HUES48 (cell line): ENCODE measurements at regions not wholly inside any gene's neighbourhood (a gene's known extent, or its start where the extent isn't known, plus 50 kb on each side); places are given as distances from the start of the nearest gene placed in this dataset.
A peak's percentile ranks its signal among the peaks of the same experiment; 100 is the strongest.

Source experiments
- H3K27ac ChIP-seq: one replicate; pipeline ENCODE4 v1.7.0; 2013; ENCODE audit warnings: low read depth, low read length, inconsistent platforms
- H3K27me3 ChIP-seq: 2 replicates; pipeline ENCODE4 v1.6.1; 2013; ENCODE audit warnings: mild to moderate bottlenecking, low read length; ENCODE audit not compliant: control insufficient read depth, insufficient read depth
- H3K36me3 ChIP-seq: 2 replicates; pipeline ENCODE4 v1.6.1; 2013; ENCODE audit warnings: low read length; ENCODE audit not compliant: control insufficient read depth, insufficient read depth
- H3K4me1 ChIP-seq: 2 replicates; pipeline ENCODE4 v1.6.1; 2013; ENCODE audit warnings: mild to moderate bottlenecking, low read length; ENCODE audit not compliant: control insufficient read depth, insufficient read depth
- H3K4me3 ChIP-seq: 2 replicates; pipeline ENCODE4 v1.5.1; 2013; ENCODE audit warnings: mild to moderate bottlenecking, low read depth, low read length
- H3K9ac ChIP-seq: 2 replicates; pipeline ENCODE4 v1.6.1; 2013; ENCODE audit warnings: mild to moderate bottlenecking, low read depth, low read length, moderate library complexity
- H3K9me3 ChIP-seq: 2 replicates; pipeline ENCODE4 v1.6.1; 2013; ENCODE audit warnings: low read length; ENCODE audit not compliant: control insufficient read depth, insufficient read depth

GRCh38 chr18:38257661-38258060 is 692.1 kb upstream of the CELF4 start:
- H3K9me3 ChIP-seq = no peaks in the 10 kb centered on the region
- H3K27me3 ChIP-seq = no peaks in the 10 kb centered on the region
- H3K4me3 ChIP-seq = no peak overlapping the region
- H3K9ac ChIP-seq = no peak overlapping the region
- H3K27ac ChIP-seq = no peak overlapping the region
- no peaks in the 10 kb centered on the region for H3K36me3 ChIP-seq
- peaks cover 4% of the 10 kb centered on the region for H3K4me1 ChIP-seq

DNA sequence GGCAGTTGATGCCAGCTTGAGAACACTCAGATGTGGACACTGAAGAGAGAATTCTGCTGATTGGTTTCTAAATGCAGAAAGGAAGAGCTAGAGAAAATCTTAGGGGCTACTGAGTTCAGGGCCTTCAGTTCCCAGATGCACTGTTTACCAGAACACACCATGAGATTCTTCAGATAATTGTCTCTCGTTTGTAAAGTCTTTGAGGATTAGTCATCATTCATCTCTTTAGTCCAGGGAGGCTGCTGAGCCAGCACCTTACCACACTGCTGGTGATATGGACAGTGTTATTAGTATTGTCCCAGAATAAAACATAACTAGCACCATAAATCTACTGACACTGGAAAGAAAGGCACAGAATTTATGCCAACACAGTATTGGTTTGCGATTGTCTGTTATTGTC is 690.8 kb upstream of the CELF4 start:
- no peak overlapping the region for H3K9ac ChIP-seq

DNA sequence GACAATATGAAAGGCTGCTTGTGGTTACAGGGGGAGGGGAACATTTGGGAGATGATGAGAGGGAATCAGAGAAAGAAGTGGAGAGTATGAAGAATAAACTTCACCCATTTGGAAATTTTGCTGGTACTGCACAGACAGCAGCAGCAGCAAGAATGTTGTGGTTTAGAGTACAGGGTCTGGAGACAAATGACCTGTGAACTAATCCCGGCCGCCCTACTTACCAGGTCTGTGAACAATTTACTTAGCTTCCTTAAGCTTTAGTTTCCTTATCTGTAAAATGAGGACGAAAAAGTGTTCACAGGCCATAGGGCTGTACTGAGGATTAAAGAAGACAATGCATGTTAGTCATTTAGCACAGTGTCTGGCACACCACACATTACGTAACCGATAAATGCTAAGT is 685.4 kb upstream of the CELF4 start:
- no peaks in the 10 kb centered on the region for H3K27me3 ChIP-seq
- no peak overlapping the region for H3K9ac ChIP-seq
- peaks cover 22% of the 10 kb centered on the region for H3K4me1 ChIP-seq
- no peak overlapping the region for H3K4me3 ChIP-seq
- H3K9me3 ChIP-seq = no peaks in the 10 kb centered on the region
- H3K36me3 ChIP-seq = no peaks in the 10 kb centered on the region
- H3K27ac ChIP-seq = no peak overlapping the region

More for the DNA sequence above, 690.8 kb upstream of the CELF4 start:
- Histone ChIP-seq H3K27ac (no peak overlapping the region), H3K9me3 (no peaks in the 10 kb centered on the region), H3K4me1 (peaks cover 10% of the 10 kb centered on the region), H3K27me3 (no peaks in the 10 kb centered on the region), H3K36me3 (no peaks in the 10 kb centered on the region), H3K4me3 (no peak overlapping the region)

DNA sequence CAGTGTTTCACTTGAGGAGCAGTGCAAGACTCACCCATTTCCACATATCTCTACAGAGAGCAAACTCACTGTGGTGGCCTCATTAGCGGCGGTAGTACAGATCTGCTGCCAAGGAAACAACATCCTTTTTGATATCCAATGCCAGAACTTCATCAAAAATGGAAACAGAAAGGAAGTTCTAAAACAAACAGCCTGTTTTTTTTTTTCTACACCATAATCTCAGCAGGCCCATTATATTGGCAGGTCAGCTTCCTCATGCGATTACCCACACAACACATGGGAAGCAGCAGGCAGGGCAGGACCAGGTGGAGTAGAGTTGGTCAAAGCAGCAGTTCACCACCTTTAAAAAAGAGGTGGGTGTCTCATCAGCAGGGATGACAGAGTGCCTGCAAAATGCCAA is 678.9 kb upstream of the CELF4 start:
- Histone ChIP-seq H3K27me3 (no peaks in the 10 kb centered on the region), H3K36me3 (no peaks in the 10 kb centered on the region), H3K27ac (no peak overlapping the region), H3K4me1 (no peaks in the 10 kb centered on the region), H3K9me3 (no peaks in the 10 kb centered on the region), H3K9ac (no peak overlapping the region), H3K4me3 (no peak overlapping the region)

GRCh38 chr18:38243291-38243690 is 677.7 kb upstream of the CELF4 start:
- H3K36me3 ChIP-seq = no peaks in the 10 kb centered on the region
- H3K4me1 ChIP-seq = no peaks in the 10 kb centered on the region
- H3K27ac ChIP-seq = no peak overlapping the region
- no peak overlapping the region for H3K9ac ChIP-seq
- no peaks in the 10 kb centered on the region for H3K9me3 ChIP-seq
- no peak overlapping the region for H3K4me3 ChIP-seq
- H3K27me3 ChIP-seq = no peaks in the 10 kb centered on the region

DNA sequence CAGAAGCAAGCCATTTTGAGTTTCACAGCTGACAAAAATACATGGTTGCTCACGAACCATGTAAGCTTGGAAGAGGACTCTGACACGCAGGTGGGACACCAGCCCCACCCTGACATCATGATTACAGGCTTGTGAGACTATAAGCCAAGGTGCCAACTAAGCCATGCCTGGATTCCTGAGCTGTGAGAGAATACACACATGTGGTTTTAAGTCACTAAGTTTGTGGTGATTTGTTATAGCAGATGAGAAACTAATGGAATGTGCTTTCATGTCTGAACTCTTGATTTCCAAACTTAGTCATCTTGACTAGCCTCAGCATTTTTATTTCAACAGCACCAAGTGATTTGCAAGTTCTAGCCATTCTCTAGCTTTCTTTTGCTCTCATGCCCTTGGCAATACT is 676.1 kb upstream of the CELF4 start:
- H3K27ac ChIP-seq = no peak overlapping the region
- H3K36me3 ChIP-seq = no peaks in the 10 kb centered on the region
- no peak overlapping the region for H3K9ac ChIP-seq
- H3K4me1 ChIP-seq = no peaks in the 10 kb centered on the region
- H3K27me3 ChIP-seq = no peaks in the 10 kb centered on the region
- no peaks in the 10 kb centered on the region for H3K9me3 ChIP-seq
- H3K4me3 ChIP-seq = no peak overlapping the region

DNA sequence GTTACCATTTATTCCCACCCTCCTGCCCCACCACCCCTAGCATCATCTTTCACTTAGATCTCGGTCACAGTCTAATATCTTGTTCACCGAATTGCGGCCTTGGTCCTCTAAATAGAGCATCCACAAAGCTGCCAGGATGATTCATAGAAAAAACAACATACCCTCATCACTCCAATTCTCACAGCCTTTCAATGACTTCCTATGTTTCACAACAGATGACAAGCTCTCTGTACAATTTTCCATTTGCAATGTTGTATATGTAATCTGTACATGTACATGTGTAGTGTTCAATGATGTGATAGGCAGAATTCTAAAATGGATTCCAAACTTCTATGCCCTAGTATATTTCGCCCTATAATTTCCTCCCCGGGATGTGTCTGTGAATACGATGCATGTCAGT is 675.6 kb upstream of the CELF4 start:
- no peak overlapping the region for H3K4me3 ChIP-seq
- H3K4me1 ChIP-seq = no peaks in the 10 kb centered on the region
- H3K9ac ChIP-seq = no peak overlapping the region
- H3K27me3 ChIP-seq = no peaks in the 10 kb centered on the region
- no peak overlapping the region for H3K27ac ChIP-seq
- H3K36me3 ChIP-seq = no peaks in the 10 kb centered on the region
- no peaks in the 10 kb centered on the region for H3K9me3 ChIP-seq

- Histone ChIP-seq H3K9me3 (no peaks in the 10 kb centered on the region), H3K4me3 (no peak overlapping the region), H3K4me1 (no peaks in the 10 kb centered on the region), H3K9ac (no peak overlapping the region), H3K27me3 (no peaks in the 10 kb centered on the region), H3K36me3 (no peaks in the 10 kb centered on the region), H3K27ac (no peak overlapping the region)
These were observed 674.0 kb upstream of the CELF4 start for GRCh38 chr18:38239606-38240005.

DNA sequence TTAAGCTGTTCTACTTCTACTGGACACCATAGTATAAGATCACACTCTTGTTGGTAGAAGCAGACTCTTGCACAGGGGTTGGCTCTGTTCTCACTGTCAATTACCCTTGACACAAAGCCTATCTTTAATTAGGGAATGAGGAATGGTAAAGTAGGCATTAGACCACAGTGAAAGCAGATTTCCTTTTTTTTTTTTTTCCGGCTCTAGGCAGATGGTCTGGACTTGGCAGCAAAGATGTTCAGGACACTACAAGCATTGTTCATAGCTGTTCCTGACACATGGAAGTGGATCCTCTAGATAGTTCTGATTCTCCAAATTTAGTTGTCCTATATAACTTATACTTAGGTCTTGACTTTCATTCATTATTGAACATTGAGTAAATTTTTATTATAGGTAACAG is 672.2 kb upstream of the CELF4 start:
- no peaks in the 10 kb centered on the region for H3K9me3 ChIP-seq
- no peak overlapping the region for H3K9ac ChIP-seq
- H3K27me3 ChIP-seq = no peaks in the 10 kb centered on the region
- no peaks in the 10 kb centered on the region for H3K4me1 ChIP-seq
- no peak overlapping the region for H3K4me3 ChIP-seq
- H3K36me3 ChIP-seq = no peaks in the 10 kb centered on the region
- no peak overlapping the region for H3K27ac ChIP-seq

DNA sequence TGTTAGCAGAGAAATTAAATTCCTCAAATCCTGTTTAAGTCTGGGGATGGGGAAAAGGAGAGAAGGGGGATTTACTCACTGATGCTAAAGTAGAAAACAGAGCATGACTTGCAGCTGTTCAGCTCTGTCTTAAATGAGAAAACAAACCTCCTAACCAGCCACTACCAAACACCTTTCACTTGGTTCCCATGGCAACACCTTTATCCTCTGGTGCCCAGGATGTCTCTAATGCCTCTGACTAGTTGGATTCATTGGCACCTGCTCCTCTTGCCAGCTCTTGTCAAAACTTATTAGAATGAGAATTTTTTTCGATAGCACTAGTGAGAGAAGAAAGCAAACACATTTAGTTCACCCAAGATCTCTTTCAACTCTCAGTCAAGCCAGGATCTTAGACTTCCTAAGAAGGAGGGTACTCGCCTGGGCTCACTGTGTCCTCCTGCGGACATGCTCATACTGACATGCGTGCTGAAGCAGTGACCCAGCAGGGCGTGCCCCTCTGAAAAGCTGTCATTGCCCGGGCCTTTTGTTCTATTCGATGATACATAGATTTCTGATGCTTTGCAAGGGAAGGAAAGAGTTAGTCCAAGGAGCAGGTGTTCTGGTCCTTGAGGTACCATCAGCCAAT is 656.0 kb upstream of the CELF4 start:
- H3K4me3 ChIP-seq = no peak overlapping the region
- H3K4me1 ChIP-seq = no peaks in the 10 kb centered on the region
- no peaks in the 10 kb centered on the region for H3K9me3 ChIP-seq

DNA sequence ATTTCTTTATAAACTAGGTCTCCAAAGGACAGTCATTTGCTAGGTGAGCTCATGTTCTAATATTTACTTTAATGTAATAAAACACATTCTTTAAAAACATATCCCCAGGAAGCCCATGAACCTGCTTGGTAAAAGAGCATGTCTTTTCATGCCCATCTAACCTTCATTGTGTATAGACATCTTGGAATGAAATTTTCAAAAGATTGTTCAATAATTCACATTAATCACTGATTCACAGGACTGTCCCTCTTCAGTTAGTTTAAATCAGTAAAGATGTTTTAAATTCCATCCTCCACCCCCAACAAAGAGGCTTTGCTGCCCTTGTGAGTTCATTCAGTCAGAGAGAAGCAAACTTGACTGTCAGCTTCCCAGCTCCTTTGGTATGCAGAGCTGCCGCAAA is 633.4 kb upstream of the CELF4 start:
- Histone ChIP-seq H3K4me1 (peaks cover 35% of the 10 kb centered on the region), H3K27ac (peak overlapping the region; percentile 35), H3K9ac (no peak overlapping the region), H3K9me3 (no peaks in the 10 kb centered on the region), H3K36me3 (no peaks in the 10 kb centered on the region), H3K27me3 (no peaks in the 10 kb centered on the region), H3K4me3 (no peak overlapping the region; the same call in 1 of the 2 replicates)

More for the DNA sequence above, 656.0 kb upstream of the CELF4 start:
- Histone ChIP-seq H3K36me3 (no peaks in the 10 kb centered on the region), H3K9ac (no peak overlapping the region), H3K27me3 (no peaks in the 10 kb centered on the region), H3K27ac (no peak overlapping the region)

- Histone ChIP-seq H3K9me3 (no peaks in the 10 kb centered on the region), H3K4me1 (peaks cover 35% of the 10 kb centered on the region), H3K27me3 (no peaks in the 10 kb centered on the region), H3K27ac (no peak overlapping the region), H3K36me3 (no peaks in the 10 kb centered on the region), H3K4me3 (no peak overlapping the region), H3K9ac (no peak overlapping the region)
These were observed 632.9 kb upstream of the CELF4 start for GRCh38 chr18:38198526-38198925.
